A549 (cell line): ENCODE measurements at regions not wholly inside any gene's neighbourhood (a gene's known extent, or its start where the extent isn't known, plus 50 kb on each side); places are given as distances from the start of the nearest gene placed in this dataset.

Source experiments
- ATAC-seq, 2 experiments: fragments of 200-7000 bp in 1 of 2; fragments of >200 bp in 1 of 2; cut with Nextera tagmentation in 1 of 2; cut with Tn5 transposase in 1 of 2; 3 replicates each; pipeline versions ENCODE4 v1.8.0 to v1.9.1; 2018 to 2020; ENCODE audit warnings: mild to moderate bottlenecking in 1 of 2, moderate library complexity in 1 of 2
- CTCF ChIA-PET: fragments of 300-600 bp; sonication (Branson Sonifier 250); formaldehyde crosslinking; extraction: SDS; loops from one replicate; lab custom pipeline; 2021; ENCODE audit warnings: antibody characterized with exemption, inconsistent platforms; lab: Yijun Ruan, JAX
- POLR2A ChIA-PET: fragments of 350-600 bp; formaldehyde crosslinking; extraction: SDS; loops from one replicate; lab custom pipeline; 2021; ENCODE audit warnings: antibody characterized with exemption, inconsistent platforms; lab: Yijun Ruan, JAX
- DNase-seq, 2 experiments: peaks; one replicate each; pipeline versions ENCODE4 v3.0.0 to v3.0.0-alpha.2; 2011 to 2016; ENCODE audit warnings: low read depth in 1 of 2, low spot score in 1 of 2
- FAIRE-seq: peaks from 2 replicates; lab custom pipeline; 2011; peaks lifted over from hg19 to GRCh38; lab: Jason Lieb, UNC
- H3K27ac ChIP-seq, 2 experiments: fragments of >200 bp; sonication (Bioruptor Twin); formaldehyde crosslinking; 3 replicates each; pipeline ENCODE4 v1.5.1; 2016 to 2017
- H3K4me1 ChIP-seq: fragments of >200 bp; sonication (Bioruptor Twin); formaldehyde crosslinking; 3 replicates; pipeline ENCODE4 v1.6.1; 2016
- H3K4me2 ChIP-seq: fragments of >200 bp; sonication (Bioruptor Twin); formaldehyde crosslinking; 3 replicates; pipeline ENCODE4 v1.6.1; 2016
- H3K4me3 ChIP-seq: fragments of >200 bp; sonication (Bioruptor Twin); formaldehyde crosslinking; 3 replicates; pipeline ENCODE4 v1.5.1; 2016
- H3K9me3 ChIP-seq: fragments of >200 bp; sonication (Bioruptor Twin); formaldehyde crosslinking; 3 replicates; pipeline ENCODE4 v1.6.1; 2016
- CHD2 ChIP-seq: fragments of 150-350 bp; IDR thresholded peaks from 2 replicates; pipeline ENCODE4 v1.6.1; 2014; ENCODE audit warnings: low read length; ENCODE audit not compliant: partially characterized antibody
- ESRRA ChIP-seq: fragments of 150-350 bp; IDR thresholded peaks from 2 replicates; pipeline ENCODE4 v1.6.1; 2014; ENCODE audit warnings: mild to moderate bottlenecking, low read length, borderline replicate concordance
- FOXS1 ChIP-seq: fragments of 250-450 bp; sonication (Bioruptor Pico); IDR thresholded peaks from 2 replicates; pipeline ENCODE4 v1.5.0; 2020; ENCODE audit warnings: mild to moderate bottlenecking, moderate library complexity
- HDAC2 ChIP-seq: fragments of 200-600 bp; sonication (generic); IDR thresholded peaks from 2 replicates; pipeline ENCODE4 v1.6.1; 2016
- HOXA7 ChIP-seq: fragments of 250-450 bp; sonication (Bioruptor Pico); IDR thresholded peaks from 2 replicates; pipeline ENCODE4 v1.5.0; 2020; ENCODE audit warnings: mild to moderate bottlenecking, moderate library complexity
- MAZ ChIP-seq: fragments of 150-350 bp; IDR thresholded peaks from 2 replicates; pipeline ENCODE4 v1.6.1; 2014; ENCODE audit warnings: antibody characterized with exemption, low read depth, low read length, borderline replicate concordance
- MYC ChIP-seq: IDR thresholded peaks from 2 replicates; pipeline ENCODE4 v1.6.1; 2012; ENCODE audit warnings: mild to moderate bottlenecking, inconsistent platforms, low read length, improper control_type of control experiment, borderline replicate concordance
- NFE2L2 ChIP-seq: fragments of 150-350 bp; conservative IDR thresholded peaks from 2 replicates; pipeline ENCODE4 v1.6.1; 2014; ENCODE audit warnings: low read length
- NPAS2 ChIP-seq: fragments of 250-450 bp; sonication (Bioruptor Pico); IDR thresholded peaks from 2 replicates; pipeline ENCODE4 v1.8.0; 2022; ENCODE audit warnings: mild to moderate bottlenecking, moderate library complexity, borderline replicate concordance
- POLR2AphosphoS2 ChIP-seq: conservative IDR thresholded peaks from 2 replicates; pipeline ENCODE4 v1.6.1; 2012; ENCODE audit warnings: low read length, improper control_type of control experiment, inconsistent platforms
- SMC3 ChIP-seq: fragments of >200 bp; sonication (Bioruptor Twin); formaldehyde crosslinking; IDR thresholded peaks from 3 replicates; pipeline ENCODE4 v1.6.1; 2018; ENCODE audit warnings: inconsistent platforms
- TFCP2L1 ChIP-seq: fragments of 250-450 bp; sonication (Bioruptor Pico); IDR thresholded peaks from 2 replicates; pipeline ENCODE4 v1.5.0; 2021; ENCODE audit warnings: mild to moderate bottlenecking
- ZNF302 ChIP-seq: fragments of 250-450 bp; sonication (Bioruptor Pico); IDR thresholded peaks from 2 replicates; pipeline ENCODE4 v1.9.0; 2021; ENCODE audit warnings: inconsistent platforms, mild to moderate bottlenecking, moderate library complexity
- ZSCAN20 ChIP-seq: fragments of 250-450 bp; sonication (Bioruptor Pico); IDR thresholded peaks from 2 replicates; pipeline ENCODE4 v1.8.0; 2022; ENCODE audit warnings: mild to moderate bottlenecking, moderate library complexity
- WGBS: methylation state at CpG from one replicate; pipeline ENCODE4 v1.1.6; 2017; ENCODE audit errors: missing lambda C conversion rate; 5-methylcytosine and 5-hydroxymethylcytosine counted together
- TF ChIP-seq, protein P1 (sequence below): fragments of 200-600 bp; sonication (generic); IDR thresholded peaks from 2 replicates; pipeline ENCODE4 v1.6.1; 2016; ENCODE audit warnings: antibody characterized with exemption, mild to moderate bottlenecking, moderate library complexity
- TF ChIP-seq, protein P2 (sequence below): IDR thresholded peaks from 2 replicates; pipeline ENCODE4 v1.6.1; 2012

DNA sequence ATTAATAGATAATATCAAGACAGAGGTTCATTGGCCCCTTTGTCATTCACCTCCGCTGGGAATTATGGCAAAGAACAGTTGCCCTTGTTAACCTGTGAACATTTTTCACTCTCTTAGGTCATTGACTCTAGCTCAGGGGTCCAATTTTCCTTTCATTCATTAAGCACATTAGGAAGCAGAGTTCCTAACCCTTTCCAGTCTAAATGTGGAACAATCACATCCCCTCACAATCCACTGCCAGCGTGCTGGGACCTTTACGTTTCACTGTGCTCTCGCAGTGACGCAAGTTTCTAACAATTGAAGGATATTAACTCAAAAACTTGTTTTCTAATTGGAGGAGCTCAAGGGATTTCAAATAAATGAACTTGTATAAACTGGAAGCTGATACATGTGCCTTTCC, 79.3 kb upstream of the MEOX2 start:
- CTCF ChIA-PET: no interaction called here
- no peak overlapping the region for H3K4me2 ChIP-seq
- POLR2A ChIA-PET: no interaction called here
- 56% methylated on average over 5 of the region's 5 CpGs for WGBS
- no peak for ATAC-seq
- no peak for FAIRE-seq
- H3K27ac ChIP-seq: no peak overlapping the region
- DNase-seq: no peak
- H3K4me3 ChIP-seq: no peak overlapping the region
- H3K9me3 ChIP-seq: no peaks in the 10 kb centered on the region; the same call in 2 of the 3 replicates
- no peaks in the 10 kb centered on the region for H3K4me1 ChIP-seq
- TF ChIP-seq, protein P1, sequence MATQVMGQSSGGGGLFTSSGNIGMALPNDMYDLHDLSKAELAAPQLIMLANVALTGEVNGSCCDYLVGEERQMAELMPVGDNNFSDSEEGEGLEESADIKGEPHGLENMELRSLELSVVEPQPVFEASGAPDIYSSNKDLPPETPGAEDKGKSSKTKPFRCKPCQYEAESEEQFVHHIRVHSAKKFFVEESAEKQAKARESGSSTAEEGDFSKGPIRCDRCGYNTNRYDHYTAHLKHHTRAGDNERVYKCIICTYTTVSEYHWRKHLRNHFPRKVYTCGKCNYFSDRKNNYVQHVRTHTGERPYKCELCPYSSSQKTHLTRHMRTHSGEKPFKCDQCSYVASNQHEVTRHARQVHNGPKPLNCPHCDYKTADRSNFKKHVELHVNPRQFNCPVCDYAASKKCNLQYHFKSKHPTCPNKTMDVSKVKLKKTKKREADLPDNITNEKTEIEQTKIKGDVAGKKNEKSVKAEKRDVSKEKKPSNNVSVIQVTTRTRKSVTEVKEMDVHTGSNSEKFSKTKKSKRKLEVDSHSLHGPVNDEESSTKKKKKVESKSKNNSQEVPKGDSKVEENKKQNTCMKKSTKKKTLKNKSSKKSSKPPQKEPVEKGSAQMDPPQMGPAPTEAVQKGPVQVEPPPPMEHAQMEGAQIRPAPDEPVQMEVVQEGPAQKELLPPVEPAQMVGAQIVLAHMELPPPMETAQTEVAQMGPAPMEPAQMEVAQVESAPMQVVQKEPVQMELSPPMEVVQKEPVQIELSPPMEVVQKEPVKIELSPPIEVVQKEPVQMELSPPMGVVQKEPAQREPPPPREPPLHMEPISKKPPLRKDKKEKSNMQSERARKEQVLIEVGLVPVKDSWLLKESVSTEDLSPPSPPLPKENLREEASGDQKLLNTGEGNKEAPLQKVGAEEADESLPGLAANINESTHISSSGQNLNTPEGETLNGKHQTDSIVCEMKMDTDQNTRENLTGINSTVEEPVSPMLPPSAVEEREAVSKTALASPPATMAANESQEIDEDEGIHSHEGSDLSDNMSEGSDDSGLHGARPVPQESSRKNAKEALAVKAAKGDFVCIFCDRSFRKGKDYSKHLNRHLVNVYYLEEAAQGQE: no peak
- no peak for TF ChIP-seq ESRRA
- no peak for TF ChIP-seq HDAC2
- no peak for TF ChIP-seq MYC
- TF ChIP-seq ZNF302: no peak
- no peak for TF ChIP-seq MAZ
- TF ChIP-seq NFE2L2: no peak
- no peak for TF ChIP-seq CHD2
- no peak for TF ChIP-seq FOXS1 (CRISPR knock-in tag)
- no peak for TF ChIP-seq POLR2AphosphoS2
- TF ChIP-seq, protein P2, sequence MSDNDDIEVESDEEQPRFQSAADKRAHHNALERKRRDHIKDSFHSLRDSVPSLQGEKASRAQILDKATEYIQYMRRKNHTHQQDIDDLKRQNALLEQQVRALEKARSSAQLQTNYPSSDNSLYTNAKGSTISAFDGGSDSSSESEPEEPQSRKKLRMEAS: no peak

DNA sequence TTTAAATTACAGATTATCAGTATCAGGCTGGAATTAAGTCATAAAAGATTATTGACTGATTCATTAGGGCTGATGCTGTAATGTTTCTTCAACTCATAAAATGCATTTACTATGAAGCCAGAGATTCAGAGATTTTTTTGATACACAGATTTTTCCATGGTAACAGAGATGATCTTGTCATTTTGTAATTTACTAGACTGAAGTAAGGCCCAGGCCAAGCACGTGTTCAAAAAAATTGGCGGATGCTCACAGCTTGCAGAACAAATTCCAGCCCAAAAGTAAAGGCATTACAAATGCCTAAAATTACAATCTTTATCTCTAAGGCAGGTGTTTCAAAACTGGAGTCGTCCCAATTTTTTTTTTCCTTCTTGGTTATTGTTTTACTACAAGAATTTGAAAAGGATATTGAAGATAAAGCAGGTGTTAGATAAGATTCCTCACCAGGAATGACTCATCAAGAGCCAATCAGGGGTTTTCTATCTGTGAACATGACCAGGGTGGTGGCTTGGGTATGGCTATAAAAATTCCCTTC, 78.4 kb upstream of the MEOX2 start:
- ChIA-PET POLR2A (no interaction called here), CTCF (interaction anchor here (0.6 kb wide), 1 partner anchor 284 kb away, joined by 3 read pairs; no protein-coding TSS in a partner anchor)
- FAIRE-seq: no peak
- Histone ChIP-seq H3K27ac (no peak overlapping the region), H3K4me3 (no peak overlapping the region), H3K4me2 (no peak overlapping the region), H3K4me1 (no peaks in the 10 kb centered on the region), H3K9me3 (no peaks in the 10 kb centered on the region; the same call in 2 of the 3 replicates)
- DNase-seq: no peak
- 28% methylated on average over 3 of the region's 3 CpGs for WGBS
- ATAC-seq: no peak
- TF ChIP-seq NPAS2 (CRISPR knock-in tag) (no peak), TFCP2L1 (no peak)

DNA sequence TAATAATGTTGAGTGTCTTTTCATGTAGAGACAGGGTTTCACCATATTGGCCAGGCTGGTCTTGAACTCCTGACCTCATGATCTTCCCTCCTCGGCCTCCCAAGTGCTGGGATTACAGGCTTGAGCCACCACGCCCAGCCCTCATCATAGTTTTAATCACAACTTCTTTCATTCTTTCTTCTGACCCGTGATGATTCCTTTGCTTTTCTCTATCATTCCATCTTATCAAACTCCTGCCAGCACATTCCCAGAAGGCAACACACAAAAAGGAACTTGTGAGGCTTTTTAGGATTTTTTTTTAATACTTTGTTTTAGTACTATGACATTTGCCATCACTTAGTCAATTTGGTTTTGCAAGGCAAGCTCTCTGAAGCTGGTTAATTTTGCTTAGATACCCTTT, 77.5 kb upstream of the MEOX2 start:
- ATAC-seq: no peak
- FAIRE-seq: no peak
- DNase-seq: no peak
- Histone ChIP-seq H3K27ac (no peak overlapping the region), H3K9me3 (no peaks in the 10 kb centered on the region; the same call in 2 of the 3 replicates), H3K4me1 (no peaks in the 10 kb centered on the region), H3K4me3 (no peak overlapping the region), H3K4me2 (no peak overlapping the region)
- ChIA-PET CTCF (interaction anchor here (0.6 kb wide), 1 partner anchor 283 kb away, joined by 3 read pairs; no protein-coding TSS in a partner anchor), POLR2A (no interaction called here)
- 10% methylated on average over 3 of the region's 3 CpGs for WGBS
- TF ChIP-seq ZSCAN20 (CRISPR knock-in tag) (no peak), NFE2L2 (no peak)

DNA sequence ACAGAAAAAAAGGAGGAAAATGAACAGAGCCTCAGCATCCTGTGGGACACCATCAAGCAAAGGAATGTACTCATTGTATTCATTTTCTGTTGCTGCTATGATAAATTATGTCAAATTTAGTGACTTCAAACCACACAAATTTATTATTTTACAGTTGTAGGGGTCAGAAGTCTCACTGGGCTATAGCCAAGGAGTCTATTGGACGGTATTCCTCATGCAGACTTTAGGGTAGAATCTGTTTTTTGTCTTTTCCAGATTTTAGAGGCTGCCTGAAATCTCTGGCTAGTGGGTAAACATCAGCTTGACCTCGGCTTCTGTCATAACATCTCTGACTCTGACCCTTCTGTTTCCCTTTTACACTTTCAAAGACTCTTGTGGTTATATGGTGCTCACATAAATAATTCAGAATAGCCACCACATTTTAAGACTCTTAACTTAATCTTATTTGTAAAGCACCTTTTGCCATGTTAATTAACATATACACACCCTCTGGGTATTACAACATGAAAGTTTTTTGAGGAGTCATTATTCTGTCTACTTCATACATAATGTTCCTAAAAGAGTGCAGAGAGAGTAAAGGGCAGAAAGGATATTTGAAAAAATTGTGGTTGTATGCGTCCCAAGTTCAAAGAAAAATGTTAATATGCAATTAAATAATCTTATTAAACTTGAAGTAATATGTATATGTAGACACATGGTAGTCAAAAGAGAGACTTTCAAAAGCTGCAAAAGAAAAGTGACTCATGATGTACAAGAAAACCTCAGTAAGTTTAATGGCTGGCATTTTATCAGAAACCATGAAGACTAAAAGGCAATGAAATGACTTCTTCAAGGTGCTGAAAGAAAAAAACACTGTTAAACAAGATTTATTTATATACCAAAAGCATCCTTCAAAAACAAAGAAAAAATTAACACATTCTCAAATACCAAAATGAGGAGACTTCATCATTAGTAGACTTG, 70.8 kb upstream of the MEOX2 start:
- WGBS: 17% methylated on average over 3 of the region's 3 CpGs
- FAIRE-seq: no peak
- Histone ChIP-seq H3K27ac (no peak overlapping the region), H3K4me2 (no peak overlapping the region), H3K4me3 (no peak overlapping the region), H3K4me1 (no peaks in the 10 kb centered on the region), H3K9me3 (no peaks in the 10 kb centered on the region)
- CTCF ChIA-PET: no interaction called here
- POLR2A ChIA-PET: no interaction called here
- no peak for DNase-seq
- TF ChIP-seq SMC3 (no peak), HOXA7 (no peak), ZSCAN20 (CRISPR knock-in tag) (no peak), NPAS2 (CRISPR knock-in tag) (no peak)
- ATAC-seq: no peak
